Sciatic nerve (tissue), 2 donors: ENCODE measurements at regions not wholly inside any gene's neighbourhood (a gene's known extent, or its start where the extent isn't known, plus 50 kb on each side); places are given as distances from the start of the nearest gene placed in this dataset.
A peak's percentile ranks its signal among the peaks of the same experiment; 100 is the strongest.
"Not testable (repeated sequence)": the region's sequence is repeated elsewhere in the genome, so short reads cannot be mapped to it uniquely, and the experiment has no call there.

Source experiments
- ATAC-seq: fragments of 200-7000 bp; cut with Tn5 transposase; one replicate; pipeline ENCODE4 v1.9.1; 2020; ENCODE audit warnings: mild to moderate bottlenecking, moderate library complexity
- DNase-seq: peaks from one replicate; pipeline ENCODE4 v3.0.0-alpha.2; 2020; ENCODE audit warnings: low spot score
- intact Hi-C: fragments of 100-400 bp; cut with DNase I; formaldehyde crosslinking; loops from one replicate; pipeline ENCODE4 v1.14.2; 2022
- donor health status: DM: no; HTN: no; CAD: no.
- donor health status: DM: no; HTN: no; CAD: no.

GRCh38 chr11:103699656-103700055 lies 336.8 kb upstream of the DDI1 start:
- no peak for DNase-seq
- ATAC-seq = no peak
- intact Hi-C loops = no loop called here

GRCh38 chr11:103700622-103701021 lies 335.8 kb upstream of the DDI1 start:
- ATAC-seq (peak; percentile 80), DNase-seq (no peak)
- intact Hi-C loops = no loop called here

GRCh38 chr11:103703437-103703836 lies 333.0 kb upstream of the DDI1 start:
- intact Hi-C loops = no loop called here
- no peak for DNase-seq
- no peak for ATAC-seq

GRCh38 chr11:103703954-103704353 lies 332.5 kb upstream of the DDI1 start:
- DNase-seq (no peak), ATAC-seq (no peak)
- intact Hi-C loops = no loop called here

GRCh38 chr11:103705642-103706041 lies 330.8 kb upstream of the DDI1 start:
- DNase-seq = no peak
- no peak for ATAC-seq

GRCh38 chr11:103709371-103709770 lies 327.1 kb upstream of the DDI1 start:
- no peak for ATAC-seq
- no peak for DNase-seq
- intact Hi-C loops = no loop called here

More at GRCh38 chr11:103705642-103706041, 330.8 kb upstream of the DDI1 start:
- intact Hi-C loops = no loop called here

GRCh38 chr11:103714246-103714645 lies 322.2 kb upstream of the DDI1 start:
- no peak for DNase-seq
- intact Hi-C loops = no loop called here
- no peak for ATAC-seq

GRCh38 chr11:103716363-103716762 lies 320.1 kb upstream of the DDI1 start:
- ATAC-seq (no peak), DNase-seq (no peak)
- intact Hi-C loops = no loop called here

- ATAC-seq = no peak
- intact Hi-C loops = no loop called here
Measured at GRCh38 chr11:103727262-103727661, 309.2 kb upstream of the DDI1 start.

GRCh38 chr11:103729617-103730016 lies 306.8 kb upstream of the DDI1 start:
- intact Hi-C loops = no loop called here
- DNase-seq (no peak), ATAC-seq (no peak)

More at GRCh38 chr11:103727262-103727661, 309.2 kb upstream of the DDI1 start:
- no peak for DNase-seq

GRCh38 chr11:103730131-103730940 lies 306.1 kb upstream of the DDI1 start:
- ATAC-seq = peak; percentile 13
- DNase-seq = no peak
- intact Hi-C loops = no loop called here

GRCh38 chr11:103731670-103732069 lies 304.8 kb upstream of the DDI1 start:
- DNase-seq = no peak
- ATAC-seq = no peak
- intact Hi-C loops = no loop called here

GRCh38 chr11:103733889-103734288 lies 302.6 kb upstream of the DDI1 start:
- intact Hi-C loops = no loop called here
- DNase-seq (no peak), ATAC-seq (no peak)

GRCh38 chr11:103735497-103736032 lies 300.9 kb upstream of the DDI1 start:
- DNase-seq (no peak), ATAC-seq (no peak)
- intact Hi-C loops = no loop called here

- DNase-seq (no peak), ATAC-seq (no peak)
- intact Hi-C loops = no loop called here
Measured at GRCh38 chr11:103736315-103737036, 300.0 kb upstream of the DDI1 start.

GRCh38 chr11:103737037-103737622 lies 299.3 kb upstream of the DDI1 start:
- ATAC-seq = no peak
- no peak for DNase-seq
- intact Hi-C loops = no loop called here

- ATAC-seq = no peak
- intact Hi-C loops = no loop called here
- DNase-seq = no peak
Measured at GRCh38 chr11:103737747-103738146, 298.7 kb upstream of the DDI1 start.

- intact Hi-C loops, ATAC-seq, DNase-seq: not testable (repeated sequence)
Measured at GRCh38 chr11:103739074-103739796, 297.2 kb upstream of the DDI1 start.

- DNase-seq = no peak
- intact Hi-C loops = no loop called here
- ATAC-seq = no peak
Measured at GRCh38 chr11:103744496-103745153, 291.8 kb upstream of the DDI1 start.
